Right atrium auricular region (tissue), 2 donors: ENCODE measurements at regions not wholly inside any gene's neighbourhood (a gene's known extent, or its start where the extent isn't known, plus 50 kb on each side); places are given as distances from the start of the nearest gene placed in this dataset.

ENCODE experiments used
- DNase-seq: peaks from one replicate; pipeline ENCODE4 v3.0.0-alpha.2; 2019; ENCODE audit warnings: low spot score
- H3K27ac ChIP-seq, 2 donors: fragments of 200-600 bp; sonication (generic); 1 replicate in 1 of 2; 2 replicates in 1 of 2; pipeline ENCODE4 v1.5.1; 2016 to 2019
- H3K27me3 ChIP-seq, 2 donors: fragments of 200-600 bp; sonication (generic); one replicate each; pipeline versions ENCODE4 v1.5.1 to v1.6.0; 2017 to 2019
- H3K36me3 ChIP-seq: fragments of 200-600 bp; sonication (generic); one replicate; pipeline ENCODE4 v1.5.1; 2016
- H3K4me1 ChIP-seq, 2 donors: fragments of 200-600 bp; sonication (generic); one replicate each; pipeline versions ENCODE4 v1.5.1 to v1.6.0; 2017 to 2019
- H3K4me3 ChIP-seq, 2 donors: fragments of 200-600 bp; sonication (generic); 1 replicate in 1 of 2; 2 replicates in 1 of 2; pipeline ENCODE4 v1.5.1; 2017 to 2019; ENCODE audit warnings: mild to moderate bottlenecking in 1 of 2, moderate library complexity in 1 of 2
- H3K9me3 ChIP-seq, 2 donors: fragments of 200-600 bp; sonication (generic); one replicate each; pipeline ENCODE4 v1.5.1; 2019
- TF ChIP-seq, protein P1 (sequence below), 2 donors: fragments of 200-600 bp; sonication (generic); IDR thresholded peaks; one replicate each; pipeline ENCODE4 v1.5.1; 2019; ENCODE audit warnings: antibody characterized with exemption in 2 of 2

DNA sequence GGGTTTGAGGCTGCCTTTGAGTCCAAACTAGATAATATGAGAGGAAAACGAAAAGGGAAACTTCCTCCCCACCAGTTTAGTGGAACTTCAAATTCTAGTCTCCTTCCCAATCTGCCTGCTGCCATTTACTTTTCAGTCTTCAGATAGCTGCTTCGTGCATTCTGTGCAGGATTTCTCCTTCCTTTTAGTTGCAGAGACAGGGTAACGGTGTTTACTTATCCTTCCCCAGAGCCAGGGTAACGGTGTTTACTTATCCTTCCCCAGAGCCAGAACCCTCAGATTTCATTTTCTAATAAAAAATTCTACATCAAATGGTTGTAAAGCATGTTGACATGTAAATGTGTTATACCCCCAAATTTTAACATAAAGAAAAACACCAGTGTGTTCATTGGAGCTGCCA, 282.6 kb downstream of the VPS13C start:
- H3K27me3 ChIP-seq, result no peaks in the 10 kb centered on the region
- no peaks in the 10 kb centered on the region for H3K36me3 ChIP-seq
- no peak for DNase-seq
- no peak overlapping the region for H3K4me3 ChIP-seq
- H3K27ac ChIP-seq, result no peak overlapping the region
- TF ChIP-seq, protein P1, sequence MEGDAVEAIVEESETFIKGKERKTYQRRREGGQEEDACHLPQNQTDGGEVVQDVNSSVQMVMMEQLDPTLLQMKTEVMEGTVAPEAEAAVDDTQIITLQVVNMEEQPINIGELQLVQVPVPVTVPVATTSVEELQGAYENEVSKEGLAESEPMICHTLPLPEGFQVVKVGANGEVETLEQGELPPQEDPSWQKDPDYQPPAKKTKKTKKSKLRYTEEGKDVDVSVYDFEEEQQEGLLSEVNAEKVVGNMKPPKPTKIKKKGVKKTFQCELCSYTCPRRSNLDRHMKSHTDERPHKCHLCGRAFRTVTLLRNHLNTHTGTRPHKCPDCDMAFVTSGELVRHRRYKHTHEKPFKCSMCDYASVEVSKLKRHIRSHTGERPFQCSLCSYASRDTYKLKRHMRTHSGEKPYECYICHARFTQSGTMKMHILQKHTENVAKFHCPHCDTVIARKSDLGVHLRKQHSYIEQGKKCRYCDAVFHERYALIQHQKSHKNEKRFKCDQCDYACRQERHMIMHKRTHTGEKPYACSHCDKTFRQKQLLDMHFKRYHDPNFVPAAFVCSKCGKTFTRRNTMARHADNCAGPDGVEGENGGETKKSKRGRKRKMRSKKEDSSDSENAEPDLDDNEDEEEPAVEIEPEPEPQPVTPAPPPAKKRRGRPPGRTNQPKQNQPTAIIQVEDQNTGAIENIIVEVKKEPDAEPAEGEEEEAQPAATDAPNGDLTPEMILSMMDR (IDR thresholded peaks at IDR 0.05), result no peak
- H3K4me1 ChIP-seq, result no peaks in the 10 kb centered on the region
- H3K9me3 ChIP-seq, result peaks cover 0 to 7% of the 10 kb centered on the region in 2 donors

DNA sequence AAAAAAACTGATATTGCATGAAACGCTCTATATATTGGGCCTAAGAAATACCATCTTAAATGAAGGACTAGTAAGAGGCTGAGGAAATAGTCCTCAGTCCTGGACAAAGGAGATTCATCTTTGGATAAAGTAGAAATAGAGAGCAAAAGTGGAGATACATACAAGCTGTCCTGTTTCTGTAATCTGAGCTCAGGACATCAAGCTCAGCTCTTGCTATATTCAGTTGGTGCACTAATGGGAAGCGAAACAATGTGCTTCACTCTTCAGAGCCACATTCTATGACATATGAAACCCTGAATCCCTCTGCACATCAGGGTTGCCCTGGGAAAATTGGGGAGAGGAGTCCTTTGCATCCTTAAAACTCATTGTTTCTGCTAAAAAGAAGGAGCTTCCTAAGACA, 290.7 kb downstream of the VPS13C start:
- Histone ChIP-seq H3K36me3 (no peaks in the 10 kb centered on the region), H3K9me3 (peaks cover 0 to 18% of the 10 kb centered on the region in 2 donors), H3K27me3 (no peaks in the 10 kb centered on the region), H3K4me3 (no peak overlapping the region), H3K27ac (no peak overlapping the region), H3K4me1 (peaks cover 0 to 9% of the 10 kb centered on the region in 2 donors)
- no peak for DNase-seq
- TF ChIP-seq, protein P1 (IDR thresholded peaks at IDR 0.05), result no peak

DNA sequence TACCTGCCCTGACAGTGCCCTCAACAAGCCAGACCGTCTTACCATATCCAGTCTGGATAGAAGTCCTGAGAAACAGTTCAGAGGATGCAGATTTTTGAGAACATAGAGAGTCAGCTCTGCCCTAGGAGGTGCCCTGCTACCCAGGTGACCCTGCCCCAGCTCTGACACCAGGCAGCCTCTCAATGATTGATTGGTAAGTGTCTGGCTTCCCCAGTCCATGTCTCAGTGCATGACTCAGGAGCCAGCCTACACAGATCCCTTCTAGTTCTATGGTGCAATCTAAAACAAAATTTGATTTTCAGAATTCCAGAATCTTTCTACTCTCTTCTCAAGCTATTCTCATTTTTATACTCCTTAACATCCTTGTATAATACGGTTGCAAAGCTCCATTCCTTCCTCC, 292.1 kb downstream of the VPS13C start:
- TF ChIP-seq, protein P1 (IDR thresholded peaks at IDR 0.05), result no peak
- Histone ChIP-seq H3K27ac (no peak overlapping the region), H3K36me3 (no peaks in the 10 kb centered on the region), H3K4me3 (no peak overlapping the region), H3K27me3 (no peaks in the 10 kb centered on the region), H3K4me1 (peaks cover 0 to 10% of the 10 kb centered on the region in 2 donors), H3K9me3 (peaks cover 0 to 15% of the 10 kb centered on the region in 2 donors)
- no peak for DNase-seq

DNA sequence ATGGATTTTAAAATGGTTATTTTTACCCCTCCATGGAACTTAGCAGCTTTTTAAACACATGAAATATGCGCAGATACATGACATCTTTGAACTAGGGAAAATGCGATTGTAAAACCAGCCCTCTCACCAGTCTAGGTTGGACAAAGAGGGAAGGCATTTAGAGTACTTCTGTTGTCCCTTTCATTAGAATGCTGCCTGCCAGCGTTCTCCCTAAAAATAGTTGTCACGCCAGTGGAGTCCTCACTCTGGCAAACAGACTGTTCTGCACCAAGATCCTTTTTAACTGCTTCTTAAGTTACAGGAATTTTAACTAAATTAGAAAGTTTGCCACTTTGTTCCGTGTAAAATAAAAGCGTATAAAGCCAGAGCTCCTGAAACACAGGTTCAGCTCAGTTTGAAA, 295.3 kb downstream of the VPS13C start:
- Histone ChIP-seq H3K4me3 (no peak overlapping the region), H3K27me3 (no peaks in the 10 kb centered on the region), H3K9me3 (no peaks in the 10 kb centered on the region), H3K36me3 (no peaks in the 10 kb centered on the region), H3K27ac (no peak overlapping the region), H3K4me1 (peaks cover 0 to 10% of the 10 kb centered on the region in 2 donors)
- TF ChIP-seq, protein P1 (IDR thresholded peaks at IDR 0.05), result no peak
- no peak for DNase-seq

DNA sequence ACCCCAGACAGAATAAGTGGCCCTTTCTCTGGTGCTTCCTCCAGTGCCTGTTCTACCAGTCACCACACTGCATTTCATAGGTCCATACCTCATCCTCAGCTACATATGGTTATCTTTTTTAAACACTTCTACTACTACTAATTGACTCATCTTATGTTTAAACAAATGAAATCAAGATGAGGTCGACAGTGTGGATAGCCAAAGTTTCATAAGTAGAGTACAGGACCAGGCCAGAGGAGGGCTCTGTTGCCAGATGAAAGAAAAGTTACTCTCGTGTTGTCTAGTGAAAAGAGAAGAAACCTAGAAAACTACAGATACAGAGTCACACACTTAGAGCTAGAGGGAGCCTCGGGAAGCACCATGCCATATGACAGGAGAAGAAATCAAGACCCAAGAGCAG, 296.1 kb downstream of the VPS13C start:
- TF ChIP-seq, protein P1 (IDR thresholded peaks at IDR 0.05), result no peak
- Histone ChIP-seq H3K36me3 (no peaks in the 10 kb centered on the region), H3K4me1 (peaks cover 0 to 10% of the 10 kb centered on the region in 2 donors), H3K4me3 (no peak overlapping the region), H3K27me3 (no peaks in the 10 kb centered on the region), H3K27ac (no peak overlapping the region), H3K9me3 (no peaks in the 10 kb centered on the region)
- DNase-seq, result no peak

DNA sequence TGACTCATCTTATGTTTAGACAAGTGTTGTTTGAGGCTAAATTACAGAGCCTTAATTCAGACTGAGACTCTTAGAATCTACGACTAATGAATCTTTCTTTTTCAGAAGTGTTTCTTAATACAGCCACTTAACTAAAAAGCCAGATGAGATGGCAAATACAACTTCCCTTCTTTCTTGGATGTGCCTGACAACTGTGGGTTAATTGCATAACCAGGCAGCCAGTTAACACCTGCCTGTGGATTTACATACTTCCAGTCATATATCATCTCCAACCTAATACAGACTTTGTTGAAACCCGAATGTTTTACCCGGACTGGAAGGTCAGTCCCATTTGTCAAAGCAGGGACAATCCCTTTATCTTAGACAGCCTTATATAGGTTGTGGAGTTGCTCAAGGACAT, 297.6 kb downstream of the VPS13C start:
- Histone ChIP-seq H3K4me3 (no peak overlapping the region), H3K27ac (no peak overlapping the region), H3K9me3 (no peaks in the 10 kb centered on the region), H3K4me1 (peaks cover 0 to 10% of the 10 kb centered on the region in 2 donors), H3K36me3 (no peaks in the 10 kb centered on the region), H3K27me3 (no peaks in the 10 kb centered on the region)
- TF ChIP-seq, protein P1 (IDR thresholded peaks at IDR 0.05), result no peak
- no peak for DNase-seq
